GM18507 (cell line): ENCODE measurements at regions not wholly inside any gene's neighbourhood (a gene's known extent, or its start where the extent isn't known, plus 50 kb on each side); places are given as distances from the start of the nearest gene placed in this dataset.

Experiments used
- DNase-seq: peaks from one replicate; pipeline ENCODE4 v3.0.0; 2011; ENCODE audit warnings: low read depth; ENCODE audit not compliant: insufficient read length; ENCODE audit errors: extremely low spot score
- FAIRE-seq: peaks from 2 replicates; lab custom pipeline; 2011; peaks lifted over from hg19 to GRCh38; lab: Jason Lieb, UNC

GRCh38 chr17:13321951-13322701, 279.6 kb downstream of the HS3ST3A1 start:
- DNase-seq = no peak
- no peak for FAIRE-seq

- DNase-seq (no peak), FAIRE-seq (no peak)
These were observed 281.5 kb downstream of the HS3ST3A1 start for GRCh38 chr17:13320046-13320785.

GRCh38 chr17:13316657-13317056, 285.1 kb downstream of the HS3ST3A1 start:
- FAIRE-seq = no peak
- no peak for DNase-seq

GRCh38 chr17:13311306-13311705, 290.4 kb downstream of the HS3ST3A1 start:
- no peak for FAIRE-seq
- DNase-seq = no peak

GRCh38 chr17:13310858-13311257, 290.9 kb downstream of the HS3ST3A1 start:
- FAIRE-seq = no peak

GRCh38 chr17:13306310-13306962, 288.6 kb upstream of the ELAC2 start:
- DNase-seq = no peak
- no peak for FAIRE-seq

More at GRCh38 chr17:13310858-13311257, 290.9 kb downstream of the HS3ST3A1 start:
- no peak for DNase-seq

- DNase-seq (no peak), FAIRE-seq (no peak)
These were observed 285.2 kb upstream of the ELAC2 start for GRCh38 chr17:13302983-13303382.

GRCh38 chr17:13302419-13302818, 284.6 kb upstream of the ELAC2 start:
- DNase-seq (no peak), FAIRE-seq (no peak)

- FAIRE-seq (no peak), DNase-seq (no peak)
These were observed 279.4 kb upstream of the ELAC2 start for GRCh38 chr17:13297183-13297582.

- FAIRE-seq (no peak), DNase-seq (no peak)
These were observed 275.6 kb upstream of the ELAC2 start for GRCh38 chr17:13293421-13293820.

GRCh38 chr17:13292291-13292690, 274.5 kb upstream of the ELAC2 start:
- FAIRE-seq (no peak), DNase-seq (no peak)

GRCh38 chr17:13288248-13288647, 270.4 kb upstream of the ELAC2 start:
- no peak for DNase-seq
- FAIRE-seq = no peak

GRCh38 chr17:13287226-13287625, 269.4 kb upstream of the ELAC2 start:
- FAIRE-seq (no peak), DNase-seq (no peak)

GRCh38 chr17:13283606-13284005, 265.8 kb upstream of the ELAC2 start:
- DNase-seq (no peak), FAIRE-seq (no peak)

- FAIRE-seq = no peak
- DNase-seq = no peak
These were observed 263.8 kb upstream of the ELAC2 start for GRCh38 chr17:13281626-13282025.

- no peak for DNase-seq
- no peak for FAIRE-seq
These were observed 256.0 kb upstream of the ELAC2 start for GRCh38 chr17:13273806-13274205.

- DNase-seq (no peak), FAIRE-seq (no peak)
These were observed 254.5 kb upstream of the ELAC2 start for GRCh38 chr17:13272296-13272695.

GRCh38 chr17:13268791-13269595, 251.2 kb upstream of the ELAC2 start:
- FAIRE-seq = no peak

GRCh38 chr17:13266606-13267005, 248.8 kb upstream of the ELAC2 start:
- DNase-seq (no peak), FAIRE-seq (no peak)

More at GRCh38 chr17:13268791-13269595, 251.2 kb upstream of the ELAC2 start:
- DNase-seq = no peak

GRCh38 chr17:13265311-13265710, 247.5 kb upstream of the ELAC2 start:
- DNase-seq (no peak), FAIRE-seq (no peak)
